NT2/D1 (cell line): ENCODE measurements at regions not wholly inside any gene's neighbourhood (a gene's known extent, or its start where the extent isn't known, plus 50 kb on each side); places are given as distances from the start of the nearest gene placed in this dataset.

Source experiments
- YY1 ChIP-seq: IDR thresholded peaks from 2 replicates; pipeline ENCODE4 v1.6.1; 2011; ENCODE audit not compliant: insufficient read length, insufficient read depth
- ZNF274 ChIP-seq: IDR thresholded peaks from 2 replicates; pipeline ENCODE4 v1.6.1; 2011; ENCODE audit warnings: mild to moderate bottlenecking, low read depth, low read length

DNA sequence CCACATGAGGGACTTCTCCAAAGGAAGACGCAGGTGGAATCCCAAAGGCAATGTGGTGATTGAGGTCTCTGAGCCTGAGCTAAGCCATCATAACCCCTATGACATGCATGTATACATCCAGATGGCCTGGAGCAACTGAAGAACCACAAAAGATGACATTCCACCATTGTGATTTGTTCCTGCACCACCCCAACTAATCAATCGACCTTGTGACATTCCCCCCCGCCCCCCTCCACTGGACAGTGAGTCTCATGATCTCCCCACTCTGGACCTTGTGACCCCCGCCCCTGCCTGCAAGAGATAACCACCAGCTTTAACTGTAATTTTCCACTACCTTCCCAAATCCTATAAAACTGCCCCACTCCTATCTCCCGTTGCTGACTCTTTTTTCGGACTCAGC lies 87.9 kb downstream of the VCPKMT start:
- TF ChIP-seq ZNF274 = no peak
- no peak for TF ChIP-seq YY1
